Retinal pigment epithelial cell (primary cell): ENCODE measurements at regions not wholly inside any gene's neighbourhood (a gene's known extent, or its start where the extent isn't known, plus 50 kb on each side); places are given as distances from the start of the nearest gene placed in this dataset.

ENCODE experiments used
- DNase-seq: peaks from one replicate; pipeline ENCODE4 v3.0.0-alpha.2; 2010; ENCODE audit warnings: low read depth
- H3K4me3 ChIP-seq: 2 replicates; pipeline ENCODE4 v1.5.1; 2011; ENCODE audit warnings: mild to moderate bottlenecking, low read length, control low read depth, moderate library complexity
- CTCF ChIP-seq: conservative IDR thresholded peaks from 2 replicates; pipeline ENCODE4 v1.5.1; 2011; ENCODE audit warnings: low read depth, low read length, control low read depth, inconsistent platforms

- DNase-seq = no peak
- no peak for TF ChIP-seq CTCF
- H3K4me3 ChIP-seq = no peak overlapping the region
Measured at GRCh38 chr18:56278421-56279003, 359.9 kb downstream of the TXNL1 start.

- DNase-seq = no peak
- no peak for TF ChIP-seq CTCF
- H3K4me3 ChIP-seq = no peak overlapping the region
Measured at GRCh38 chr18:56276466-56276865, 361.9 kb downstream of the TXNL1 start.

GRCh38 chr18:56273541-56274219 lies 364.7 kb downstream of the TXNL1 start:
- DNase-seq = no peak
- H3K4me3 ChIP-seq = no peak overlapping the region
- TF ChIP-seq CTCF = no peak

GRCh38 chr18:56270671-56271250 lies 367.6 kb downstream of the TXNL1 start:
- DNase-seq = no peak
- H3K4me3 ChIP-seq = no peak overlapping the region
- no peak for TF ChIP-seq CTCF

GRCh38 chr18:56269958-56270357 lies 368.4 kb downstream of the TXNL1 start:
- no peak overlapping the region for H3K4me3 ChIP-seq
- no peak for DNase-seq
- TF ChIP-seq CTCF = no peak

- no peak for TF ChIP-seq CTCF
- no peak overlapping the region for H3K4me3 ChIP-seq
Measured at GRCh38 chr18:56268952-56269351, 369.4 kb downstream of the TXNL1 start.

GRCh38 chr18:56267334-56267733 lies 371.1 kb downstream of the TXNL1 start:
- TF ChIP-seq CTCF = no peak
- no peak overlapping the region for H3K4me3 ChIP-seq
- no peak for DNase-seq

More at GRCh38 chr18:56268952-56269351, 369.4 kb downstream of the TXNL1 start:
- no peak for DNase-seq
